ENCODE measurements at regions not wholly inside any gene's neighbourhood (a gene's known extent, or its start where the extent isn't known, plus 50 kb on each side); places are given as distances from the start of the nearest gene placed in this dataset.

GRCh38 chr15:25618161-25618560 lies 179.3 kb upstream of the UBE3A start:
- H2AK5ac ChIP-seq (ENCODE audit: low read depth, low read length) = no peak overlapping the region
- H2BK20ac ChIP-seq (ENCODE audit: low read length) = no peak overlapping the region
- H3K79me2 ChIP-seq (ENCODE audit: control insufficient read depth in 1 of 2, insufficient read depth in 2 of 2, low read length in 2 of 2) = no peaks in the 10 kb centered on the region
- H3K14ac ChIP-seq (ENCODE audit: insufficient read length) = no peak overlapping the region
- DNase-seq (ENCODE audit: low read depth in 1 of 2, low spot score in 2 of 2) (no peak), FAIRE-seq (no peak)
- H4K8ac ChIP-seq (ENCODE audit: extremely low read depth, insufficient read depth, low read length) = no peak overlapping the region
- no peak overlapping the region for H4K91ac ChIP-seq (replicated peaks; ENCODE audit: insufficient read length, low read length)
- H2BK120ac ChIP-seq (replicated peaks; ENCODE audit: low read depth, low read length) = no peak overlapping the region
- ChIA-PET CTCF (ENCODE audit: partially characterized antibody) (no interaction called here), POLR2A (ENCODE audit: partially characterized antibody) (no interaction called here)
- no peak overlapping the region for H3K4me2 ChIP-seq (ENCODE audit: insufficient read depth in 1 of 2, low read depth in 2 of 2, low read length in 2 of 2)
- H3K79me1 ChIP-seq (ENCODE audit: low read depth, low read length) = no peaks in the 10 kb centered on the region
- no peak overlapping the region for H3K56ac ChIP-seq (replicated peaks; ENCODE audit: insufficient read length, low read depth, low read length)
- H3K4me1 ChIP-seq (replicated peaks in 1 of 4; ENCODE audit: control insufficient read depth in 3 of 4, insufficient read depth in 4 of 4, low read length in 3 of 4) = no peaks in the 10 kb centered on the region
- WGBS, 2 experiments (ENCODE audit: extremely low coverage in 1 of 2, insufficient coverage in 1 of 2, insufficient read length in 1 of 2, insufficient replicate concordance in 2 of 2, low coverage in 1 of 2, low lambda C conversion rate in 2 of 2, missing lambda C conversion rate in 1 of 2) = 94% methylated on average over 7 of the region's 7 CpGs; no CpG with 5 or more reads in 1 of the 2 experiments
- H2BK12ac ChIP-seq (ENCODE audit: low read depth, low read length) = no peak overlapping the region
- H3K9ac ChIP-seq (replicated peaks in 1 of 4; ENCODE audit: extremely low read depth in 1 of 4, low read depth in 3 of 4, low read length in 3 of 4) = no peak overlapping the region
- H2BK5ac ChIP-seq (ENCODE audit: low read depth, low read length) = no peak overlapping the region
- no peaks in the 10 kb centered on the region for H3K23me2 ChIP-seq (ENCODE audit: low read depth, low read length)
- no peak overlapping the region for H3K27ac ChIP-seq (ENCODE audit: low read depth, low read length)
- no peaks in the 10 kb centered on the region for H3K36me3 ChIP-seq (ENCODE audit: control insufficient read depth in 2 of 4, insufficient read depth in 4 of 4, low read length in 3 of 4)
- no peak overlapping the region for H3K18ac ChIP-seq (ENCODE audit: extremely low read depth, low read length)
- H3K9me3 ChIP-seq (ENCODE audit: insufficient read depth in 2 of 2, low read depth in 1 of 2, low read length in 1 of 2) = no peaks in the 10 kb centered on the region
- no peaks in the 10 kb centered on the region for H4K20me1 ChIP-seq (replicated peaks in 1 of 2; ENCODE audit: control insufficient read depth in 1 of 2, insufficient read depth in 2 of 2, low read length in 2 of 2)
- H3K4ac ChIP-seq (replicated peaks; ENCODE audit: insufficient read length, low read depth, low read length) = no peak overlapping the region
- no peak overlapping the region for H3K23ac ChIP-seq (ENCODE audit: insufficient read length)
- no peaks in the 10 kb centered on the region for H3K27me3 ChIP-seq (replicated peaks in 1 of 4; ENCODE audit: control insufficient read depth in 3 of 4, extremely low read depth in 1 of 4, insufficient read depth in 3 of 4, low read length in 3 of 4)
- H3K4me3 ChIP-seq (ENCODE audit: extremely low read depth in 1 of 4, insufficient read depth in 2 of 4, low read depth in 3 of 4, low read length in 4 of 4) = no peak overlapping the region
- no peak overlapping the region for H4K5ac ChIP-seq (ENCODE audit: insufficient read length, low read depth, low read length)
- H2BK15ac ChIP-seq (ENCODE audit: low read length) = no peak overlapping the region
- H2AFZ ChIP-seq (ENCODE audit: low read length) = no peak overlapping the region
- TF ChIP-seq, protein P1, sequence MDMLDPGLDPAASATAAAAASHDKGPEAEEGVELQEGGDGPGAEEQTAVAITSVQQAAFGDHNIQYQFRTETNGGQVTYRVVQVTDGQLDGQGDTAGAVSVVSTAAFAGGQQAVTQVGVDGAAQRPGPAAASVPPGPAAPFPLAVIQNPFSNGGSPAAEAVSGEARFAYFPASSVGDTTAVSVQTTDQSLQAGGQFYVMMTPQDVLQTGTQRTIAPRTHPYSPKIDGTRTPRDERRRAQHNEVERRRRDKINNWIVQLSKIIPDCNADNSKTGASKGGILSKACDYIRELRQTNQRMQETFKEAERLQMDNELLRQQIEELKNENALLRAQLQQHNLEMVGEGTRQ (IDR thresholded peaks at IDR 0.05; ENCODE audit: low read length) = no peak
- no peak for TF ChIP-seq TBP (IDR thresholded peaks at IDR 0.05; ENCODE audit: low read depth, low read length)
- no peak for TF ChIP-seq CBX5 (IDR thresholded peaks at IDR 0.05; ENCODE audit: low read depth, low read length)
- no peak for TF ChIP-seq JUND (IDR thresholded peaks at IDR 0.05; ENCODE audit: low read length)
- TF ChIP-seq TAF1 (IDR thresholded peaks at IDR 0.05; ENCODE audit: low read depth, low read length) = no peak
- no peak for TF ChIP-seq SP2 (IDR thresholded peaks at IDR 0.05; ENCODE audit: low read length)
- no peak for TF ChIP-seq BACH1 (IDR thresholded peaks at IDR 0.05; ENCODE audit: low read length)
- TF ChIP-seq ZNF274 (IDR thresholded peaks at IDR 0.05; ENCODE audit: borderline replicate concordance, extremely low read depth, low read length) = no peak
- TF ChIP-seq SP1 (IDR thresholded peaks at IDR 0.05; ENCODE audit: low read depth, low read length) = no peak
- no peak for TF ChIP-seq ATF2 (IDR thresholded peaks at IDR 0.05; ENCODE audit: low read length)
- no peak for TF ChIP-seq GTF2F1 (IDR thresholded peaks at IDR 0.05; ENCODE audit: borderline replicate concordance, low read depth, low read length)
- no peak for TF ChIP-seq CEBPB (IDR thresholded peaks at IDR 0.05; ENCODE audit: low read depth, low read length)
